ENCODE measurements at regions not wholly inside any gene's neighbourhood (a gene's known extent, or its start where the extent isn't known, plus 50 kb on each side); places are given as distances from the start of the nearest gene placed in this dataset.

DNA sequence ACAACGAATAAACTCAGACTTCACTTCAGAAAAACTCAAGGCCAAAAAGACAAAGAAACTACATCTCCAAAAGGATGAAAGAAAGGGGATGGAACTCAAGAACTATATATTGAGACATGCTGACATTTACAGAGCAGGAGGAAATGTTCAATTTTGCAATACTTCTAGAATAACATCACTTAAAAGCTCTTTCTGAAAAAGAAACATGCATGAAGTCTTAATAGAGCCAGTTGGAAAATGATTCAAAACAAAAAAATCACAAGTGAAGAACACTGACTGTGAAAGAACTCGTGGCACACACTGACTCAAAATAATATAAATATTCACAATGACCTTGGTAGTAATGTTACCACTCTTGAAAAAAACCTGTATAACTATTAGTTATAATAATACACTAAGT lies 267.8 kb upstream of the NREP start:
- no peak for DNase-seq

DNA sequence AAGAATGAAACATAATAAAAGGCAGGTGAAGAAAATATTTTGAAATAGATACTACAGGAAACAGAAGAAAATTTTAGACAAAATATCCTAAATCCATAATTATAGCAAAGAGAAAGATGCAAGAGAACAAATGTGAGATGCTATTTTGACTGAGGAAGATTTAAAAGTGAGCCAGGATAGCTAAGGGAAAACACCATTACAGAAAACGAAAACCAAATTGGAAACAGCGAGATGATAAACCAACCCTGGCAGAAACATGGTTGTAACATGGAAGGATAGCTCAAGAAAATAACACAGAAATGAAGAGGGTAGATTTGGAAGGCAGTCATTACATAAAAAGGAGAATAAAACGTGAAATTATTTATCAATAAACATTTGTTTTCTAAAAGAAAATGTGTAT lies 267.2 kb upstream of the NREP start:
- no peak for DNase-seq

DNA sequence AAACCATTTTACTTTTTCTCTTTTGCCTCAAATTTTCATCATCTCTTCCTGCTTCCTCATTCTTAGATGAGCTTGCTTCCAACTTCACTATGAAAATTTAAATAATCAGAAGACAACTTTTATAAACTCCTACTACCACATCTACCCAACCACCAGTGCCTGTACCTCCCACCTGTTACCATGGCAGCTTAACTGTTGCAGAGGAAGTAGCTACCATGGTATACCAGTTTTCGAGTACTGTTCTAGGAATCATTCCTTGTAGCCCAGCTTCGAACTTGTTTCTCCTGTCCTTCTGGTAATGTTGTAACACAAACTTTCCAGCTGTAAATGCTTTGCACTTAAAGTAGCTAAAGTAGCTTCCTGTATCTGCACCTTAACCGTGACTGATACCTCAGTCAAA lies 266.8 kb upstream of the NREP start:
- DNase-seq: no peak

DNA sequence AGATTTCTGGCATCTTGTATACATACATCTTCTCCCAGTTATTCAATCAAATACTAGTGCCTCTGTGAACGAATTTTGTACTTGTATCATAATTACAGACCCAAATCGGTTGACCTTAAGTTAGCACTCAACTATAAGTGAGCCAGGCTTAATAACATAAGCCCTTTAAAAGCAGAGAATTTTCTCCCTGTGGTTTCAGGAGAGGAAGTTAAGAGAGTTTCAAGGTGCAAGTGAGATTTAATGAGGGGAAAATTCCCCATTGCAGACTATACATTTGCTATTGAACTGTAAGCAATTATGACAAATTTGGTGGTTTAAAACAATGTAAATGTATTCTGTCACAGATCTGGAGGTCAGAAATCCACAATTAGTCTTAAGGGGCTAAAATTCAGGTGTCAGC lies 261.9 kb upstream of the NREP start:
- no peak for DNase-seq

DNA sequence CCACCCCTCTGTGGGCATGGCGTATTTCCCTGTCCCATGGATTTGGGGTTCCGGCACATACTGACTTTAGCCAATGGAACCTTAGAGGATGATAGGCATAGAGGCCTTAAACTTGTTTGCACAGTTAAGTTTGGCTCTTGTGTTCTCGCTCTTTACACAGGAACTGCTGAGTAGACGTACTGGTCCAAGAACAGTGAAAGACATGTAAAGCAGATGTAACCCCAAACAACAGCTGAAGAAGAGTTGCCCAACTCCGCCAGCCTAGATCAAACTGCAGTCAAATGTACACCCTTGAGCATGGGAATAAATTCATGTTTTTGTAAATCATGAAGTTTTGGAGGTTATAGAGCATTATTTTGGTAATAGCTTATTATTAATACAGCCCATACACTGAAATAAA lies 260.0 kb upstream of the NREP start:
- no peak for DNase-seq

DNA sequence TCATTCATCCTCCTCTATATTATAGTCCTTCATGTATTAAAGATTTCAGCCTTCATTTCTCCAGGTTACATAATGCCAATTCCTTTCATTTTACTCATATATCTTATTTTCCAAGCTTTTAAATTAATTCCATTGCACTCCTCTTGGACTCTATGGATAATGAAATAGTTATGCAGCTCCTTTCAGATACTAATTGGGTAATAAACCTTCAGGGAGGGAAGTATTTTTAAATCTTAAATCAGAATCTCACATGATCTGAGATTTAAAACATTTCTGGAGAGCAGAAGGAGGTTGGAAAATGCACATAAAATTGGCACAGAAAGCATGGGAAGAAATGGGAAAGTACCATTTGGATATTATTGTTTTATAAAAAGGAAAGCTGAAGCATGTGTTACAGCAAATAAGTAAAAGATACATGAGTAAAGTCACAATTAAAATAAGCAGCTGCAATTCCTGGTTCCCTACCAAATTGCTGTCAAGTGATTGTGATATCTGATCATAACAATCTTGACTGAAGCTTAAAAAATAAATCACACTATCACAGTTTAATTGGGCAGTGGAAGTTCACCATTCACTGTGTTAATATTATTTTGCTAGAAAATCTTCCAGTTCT lies 257.9 kb upstream of the NREP start:
- DNase-seq: no peak

DNA sequence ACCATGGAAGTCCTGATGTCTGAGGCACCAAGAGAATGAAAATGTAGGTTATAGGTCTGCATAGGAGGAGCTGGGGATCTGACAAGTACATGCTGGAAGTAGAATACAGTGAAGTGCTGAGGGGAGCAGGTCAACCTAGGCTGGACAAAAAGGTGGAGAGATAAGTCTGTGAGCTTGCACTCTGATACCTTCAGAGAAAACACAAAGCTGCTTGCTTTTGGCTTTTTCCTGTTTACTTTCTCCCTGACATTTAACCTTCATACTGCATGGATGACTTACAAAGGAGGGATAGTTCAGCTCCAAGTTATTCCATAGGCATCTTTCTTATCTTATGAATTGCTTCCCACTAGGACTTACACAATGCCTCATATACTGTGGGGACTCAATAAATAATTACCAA lies 256.7 kb upstream of the NREP start:
- no peak for DNase-seq

DNA sequence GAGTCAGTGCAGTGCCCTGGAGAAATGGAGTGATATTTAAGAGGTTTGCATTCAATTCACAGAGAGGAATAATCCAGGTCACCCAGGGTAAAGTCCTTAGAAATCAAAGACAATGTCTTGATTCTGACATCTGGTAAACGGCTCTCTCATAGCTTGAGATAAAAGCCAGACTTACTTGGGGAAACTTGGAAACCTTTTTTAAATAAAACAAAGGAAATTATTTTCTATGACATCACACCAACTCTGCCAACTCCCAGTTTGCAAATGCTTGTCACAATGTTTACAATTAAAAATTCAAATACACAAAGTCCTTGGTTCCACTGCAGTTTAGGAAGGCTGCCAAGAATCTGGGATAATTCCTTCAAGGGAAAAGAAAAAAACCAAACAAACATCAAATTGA lies 255.1 kb upstream of the NREP start:
- DNase-seq: no peak

DNA sequence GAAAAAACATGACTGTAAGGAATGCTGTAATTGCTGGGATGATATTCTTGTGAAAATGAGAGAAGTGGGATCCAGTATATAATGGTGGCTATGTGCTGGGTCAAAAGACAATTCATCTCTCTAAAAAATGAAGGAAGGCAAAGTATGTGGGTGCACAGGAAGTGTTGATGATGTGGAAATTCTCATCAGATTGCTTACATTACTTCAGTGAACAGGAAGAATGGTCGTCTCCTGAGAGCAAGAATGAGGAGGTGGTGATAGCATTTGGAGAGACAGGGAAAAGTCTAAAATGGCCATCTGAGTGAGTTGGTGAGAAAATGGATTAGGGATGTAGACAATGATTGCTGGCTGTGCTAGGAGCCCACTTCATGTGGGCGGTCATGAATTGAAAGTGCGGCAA lies 253.5 kb upstream of the NREP start:
- no peak for DNase-seq

DNA sequence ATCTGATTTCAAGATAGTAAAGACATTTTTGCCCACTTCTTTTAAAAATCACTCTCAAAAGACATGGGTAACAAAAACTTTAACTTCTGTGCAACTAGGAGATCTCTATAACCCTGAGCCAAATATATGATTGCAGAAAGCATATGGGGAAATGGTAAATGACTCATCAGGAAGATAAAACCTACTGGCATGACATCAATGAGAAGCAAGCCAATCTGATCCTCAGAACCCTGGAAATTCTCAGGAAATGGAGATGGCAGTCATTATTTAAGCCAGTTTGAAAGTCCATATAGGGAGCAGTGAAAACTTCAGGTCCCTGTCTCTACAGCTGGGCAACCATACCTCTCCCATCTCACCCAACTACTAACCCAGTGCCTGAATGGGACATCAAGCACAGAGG lies 249.7 kb upstream of the NREP start:
- no peak for DNase-seq

DNA sequence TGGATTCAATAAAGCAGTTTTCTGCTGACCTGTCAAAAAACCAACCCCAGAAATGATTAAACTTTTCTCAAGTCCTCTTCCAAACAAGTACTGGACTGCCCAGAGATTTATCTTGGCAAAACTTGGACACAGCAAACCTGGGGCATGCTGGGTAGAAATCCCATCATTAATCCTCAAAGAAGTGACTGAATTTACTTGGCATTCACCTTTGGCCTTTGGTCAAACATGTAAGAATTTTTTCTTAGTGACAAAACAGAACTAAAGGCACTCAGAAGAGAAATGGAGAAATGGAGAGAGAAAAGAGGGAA lies 248.6 kb upstream of the NREP start:
- no peak for DNase-seq

DNA sequence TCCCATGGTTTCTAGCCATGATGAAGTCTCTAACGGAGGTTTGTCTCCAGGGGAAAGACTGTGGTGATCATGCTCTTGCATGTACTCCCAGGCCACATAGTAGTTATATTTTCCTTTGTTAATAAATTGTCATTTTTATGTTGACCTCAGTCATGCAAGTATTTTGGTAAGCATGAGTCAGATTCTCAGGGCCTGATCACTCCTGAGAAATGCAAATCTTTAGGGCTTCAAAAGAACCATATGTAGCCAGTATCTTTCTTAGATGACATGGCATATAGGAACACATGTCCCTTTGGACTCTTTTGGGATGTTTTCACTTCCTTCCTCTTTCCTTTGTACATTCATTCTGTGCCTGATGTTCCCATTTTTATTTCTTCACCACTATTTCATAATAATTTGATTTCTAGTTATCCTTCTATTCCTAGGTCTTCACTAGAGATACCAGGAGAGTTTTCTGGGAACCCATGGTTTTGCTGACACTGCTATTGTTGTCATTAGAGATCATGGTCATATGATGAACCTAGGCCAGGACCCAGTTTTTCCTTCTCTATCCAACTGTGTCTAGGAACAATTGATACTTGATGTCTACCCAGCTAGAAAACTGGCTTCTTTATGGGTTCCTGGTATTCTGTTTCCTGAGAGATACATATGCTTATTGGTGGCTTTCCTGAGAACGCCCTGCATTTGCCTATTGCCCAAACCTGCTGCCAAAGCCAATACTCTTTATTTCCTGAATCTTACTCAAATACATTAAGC lies 248.1 kb upstream of the NREP start:
- no peak for DNase-seq

DNA sequence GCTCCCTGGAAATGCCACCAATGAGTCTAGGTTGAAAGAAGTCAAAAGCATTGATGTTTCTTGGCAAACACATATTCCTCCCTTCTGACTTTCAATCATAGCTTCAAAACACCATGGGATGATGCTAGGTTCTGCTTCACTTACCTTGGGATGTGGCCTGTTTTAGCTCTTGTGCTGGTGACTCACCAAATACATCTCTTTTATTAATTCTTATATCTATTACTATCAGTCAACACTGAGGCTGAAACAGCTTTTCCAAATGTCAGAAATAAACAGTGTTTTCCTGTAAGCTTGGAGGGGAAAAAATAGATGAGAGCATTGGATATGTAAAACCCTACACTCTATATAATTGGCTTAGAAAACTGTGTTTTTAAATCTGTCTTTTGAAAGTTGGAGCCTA lies 245.4 kb upstream of the NREP start:
- DNase-seq: no peak

DNA sequence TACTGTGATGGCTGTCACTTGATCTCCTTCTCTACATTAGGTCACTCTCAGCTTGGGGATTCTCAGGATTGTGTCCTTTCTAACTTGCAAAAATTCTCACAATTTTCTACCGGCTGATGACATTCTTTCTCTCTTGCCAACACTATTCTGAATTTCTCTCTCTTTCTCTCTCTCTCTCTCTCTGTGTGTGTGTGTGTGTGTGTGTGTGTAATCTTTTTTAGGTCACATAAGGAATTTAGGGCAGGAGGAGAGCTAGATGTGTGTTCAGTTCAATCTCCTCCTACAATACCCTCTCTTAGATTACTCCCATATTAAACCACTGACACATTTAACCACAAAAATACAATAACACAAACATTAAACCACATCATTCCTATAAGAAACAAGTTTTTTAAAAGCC lies 242.3 kb upstream of the NREP start:
- DNase-seq: no peak

DNA sequence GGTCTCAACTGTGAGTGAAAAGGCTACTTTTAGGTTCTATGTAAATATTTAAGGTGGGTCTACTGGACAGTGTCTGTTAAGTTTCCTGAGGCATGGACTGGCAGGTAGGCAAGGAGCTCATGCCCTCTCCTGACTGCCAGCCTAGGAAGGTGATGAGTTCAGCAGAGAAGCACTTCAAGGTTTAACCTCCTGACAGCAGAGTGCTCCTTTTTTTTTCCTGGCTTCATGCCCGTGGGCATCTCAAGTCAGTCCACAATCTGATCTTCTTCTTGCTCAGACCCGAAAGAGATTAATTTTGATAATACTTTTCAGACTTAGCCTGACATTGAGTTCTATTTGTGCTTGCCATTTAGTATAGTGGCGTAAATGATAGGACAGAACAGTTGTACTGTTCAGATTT lies 241.9 kb upstream of the NREP start:
- DNase-seq: no peak

DNA sequence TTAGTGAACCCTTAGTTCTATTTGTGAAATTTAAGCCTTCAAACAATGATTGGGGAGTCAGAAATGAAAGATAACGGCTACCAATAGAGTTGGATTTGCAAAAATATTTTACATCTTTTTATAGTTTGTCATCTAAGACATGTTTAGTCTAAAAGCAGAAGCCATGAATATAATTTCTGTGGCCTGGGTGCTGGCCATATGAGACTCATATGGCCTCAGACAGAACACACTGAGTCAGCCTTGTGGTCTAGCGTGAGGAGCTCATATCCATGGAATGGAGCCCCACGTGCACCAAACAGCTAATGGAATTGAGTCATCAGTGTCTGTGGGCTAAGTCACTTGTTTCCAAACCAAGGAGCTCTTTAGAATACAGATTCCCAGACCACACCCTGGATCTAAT lies 240.7 kb upstream of the NREP start:
- no peak for DNase-seq

DNA sequence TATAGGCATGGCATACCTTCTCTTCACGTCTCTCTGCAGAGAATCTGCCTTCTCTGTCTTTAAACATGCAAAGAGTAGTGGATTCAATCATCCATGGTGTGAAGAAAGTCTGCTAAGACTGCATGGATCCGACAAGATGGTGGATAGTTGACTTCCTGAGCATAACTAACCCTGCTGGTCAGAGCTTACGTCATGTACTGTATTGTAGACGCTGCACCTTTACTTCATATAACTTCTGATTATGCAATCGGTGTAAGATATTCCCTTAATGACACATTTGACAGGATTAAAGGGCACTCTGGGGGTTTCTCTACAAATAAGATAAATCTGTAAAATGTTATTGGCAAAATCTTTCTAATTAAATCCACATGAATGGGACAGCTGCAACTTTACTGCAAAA lies 240.3 kb upstream of the NREP start:
- no peak for DNase-seq

DNA sequence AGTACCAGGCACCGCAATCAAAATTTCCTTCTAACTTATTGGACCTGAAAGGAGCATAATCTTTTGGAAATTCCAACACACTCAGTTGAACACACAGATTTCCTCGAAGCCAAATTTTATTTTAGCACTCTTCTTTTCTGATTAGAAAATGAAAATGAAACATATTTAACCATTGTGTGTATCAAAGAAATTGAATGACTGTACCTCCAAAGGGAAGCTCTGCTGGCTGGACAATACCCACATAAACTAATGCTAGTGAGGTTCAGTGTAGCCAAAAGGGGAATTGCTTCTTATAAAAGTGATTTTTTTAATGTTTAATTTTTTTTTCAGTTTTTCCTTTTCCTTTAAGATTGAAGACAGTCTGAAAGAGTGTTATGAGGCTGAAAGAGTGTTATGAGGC lies 239.6 kb upstream of the NREP start:
- no peak for DNase-seq

DNA sequence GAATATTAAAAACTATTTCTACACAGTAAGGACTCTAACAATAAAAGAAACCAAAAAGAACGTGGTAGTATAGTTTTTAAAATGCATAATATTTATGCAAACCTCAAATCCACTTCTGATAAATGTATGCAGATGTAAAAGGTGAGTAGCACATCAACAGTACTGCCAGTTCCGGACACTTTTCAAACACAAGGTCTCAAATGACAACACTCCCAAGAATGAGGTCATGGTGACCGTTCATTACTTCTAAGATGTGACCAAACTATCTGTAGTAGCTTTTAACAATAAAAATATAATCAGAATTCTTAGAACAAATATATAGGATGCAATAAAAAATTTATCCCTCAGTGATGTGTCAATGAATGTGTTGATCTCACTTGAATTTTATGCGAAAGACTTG lies 238.7 kb upstream of the NREP start:
- DNase-seq: no peak

DNA sequence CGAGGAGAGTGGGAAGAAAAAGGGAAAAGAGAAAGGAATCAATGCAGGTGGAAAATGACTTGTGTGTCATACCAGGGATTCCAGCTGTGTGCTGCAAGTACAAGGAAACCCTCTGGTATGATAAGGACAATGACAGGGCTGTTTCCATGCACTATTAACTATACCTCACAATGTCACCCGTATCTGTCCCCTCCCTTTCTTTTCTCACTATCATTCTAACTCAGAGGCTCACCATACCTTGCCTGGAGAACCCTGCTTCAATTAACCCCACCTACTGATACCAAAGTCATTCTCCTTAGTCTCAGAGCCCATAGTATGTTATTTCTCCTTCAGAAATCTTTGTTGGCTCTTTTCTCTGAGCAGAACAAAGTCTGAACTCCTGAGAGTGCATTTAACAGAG lies 236.2 kb upstream of the NREP start:
- DNase-seq: no peak

DNA sequence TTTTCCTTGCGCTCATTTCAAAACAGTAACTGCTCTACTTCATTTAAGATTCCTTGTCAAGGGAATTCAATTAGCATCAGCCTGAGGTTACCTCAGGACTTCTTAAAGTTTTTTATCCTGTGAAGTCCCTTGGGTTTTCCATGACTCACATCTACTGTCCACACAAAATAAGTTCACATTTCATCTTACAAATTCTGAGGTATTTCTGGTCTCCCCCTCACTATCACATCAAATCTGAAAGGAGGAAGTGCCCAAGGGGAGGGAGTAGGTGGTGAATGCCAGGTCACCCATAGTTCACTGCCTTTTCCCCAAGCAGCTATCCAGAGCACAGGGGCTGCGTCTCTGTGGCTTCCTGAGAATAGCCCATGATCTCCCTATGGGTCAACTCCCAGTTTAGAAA lies 227.1 kb upstream of the NREP start:
- no peak for DNase-seq

DNA sequence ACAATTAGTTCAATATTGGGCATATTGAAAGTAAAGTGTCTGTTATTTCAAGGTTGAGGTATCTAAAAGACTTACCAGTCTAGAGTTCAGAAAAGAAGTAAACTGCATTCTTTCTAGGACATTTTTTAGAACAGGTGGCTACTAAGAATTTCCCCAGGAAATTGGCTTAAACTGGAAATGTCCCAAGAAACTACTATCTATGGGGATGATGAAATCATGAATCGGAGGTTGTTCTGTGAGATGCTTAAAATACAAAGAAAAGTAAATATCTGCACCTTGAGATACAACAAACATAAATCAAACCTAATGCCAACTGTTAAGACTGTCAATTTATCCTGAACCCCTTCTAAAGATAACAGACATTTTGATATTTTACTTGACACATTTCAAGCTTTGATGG lies 226.5 kb upstream of the NREP start:
- no peak for DNase-seq

DNA sequence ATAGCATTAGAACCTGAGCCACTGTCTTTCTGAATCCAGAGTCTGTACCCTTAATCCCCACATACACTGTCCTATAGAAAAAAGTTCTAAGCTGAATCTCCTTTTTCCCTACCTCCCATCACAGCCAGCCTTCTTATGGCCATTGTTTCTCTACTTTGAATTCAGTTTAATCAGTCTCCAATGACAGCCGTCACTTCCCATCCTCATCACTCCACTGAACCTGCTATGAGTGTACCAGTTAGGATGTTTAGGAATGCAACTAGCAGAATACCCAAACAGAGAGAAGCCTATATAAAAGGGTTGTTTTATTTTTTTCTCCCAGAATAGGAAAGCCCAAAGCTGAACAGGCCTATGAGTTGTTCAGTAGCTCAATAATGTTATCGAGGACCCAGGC lies 220.4 kb upstream of the NREP start:
- no peak for DNase-seq

DNA sequence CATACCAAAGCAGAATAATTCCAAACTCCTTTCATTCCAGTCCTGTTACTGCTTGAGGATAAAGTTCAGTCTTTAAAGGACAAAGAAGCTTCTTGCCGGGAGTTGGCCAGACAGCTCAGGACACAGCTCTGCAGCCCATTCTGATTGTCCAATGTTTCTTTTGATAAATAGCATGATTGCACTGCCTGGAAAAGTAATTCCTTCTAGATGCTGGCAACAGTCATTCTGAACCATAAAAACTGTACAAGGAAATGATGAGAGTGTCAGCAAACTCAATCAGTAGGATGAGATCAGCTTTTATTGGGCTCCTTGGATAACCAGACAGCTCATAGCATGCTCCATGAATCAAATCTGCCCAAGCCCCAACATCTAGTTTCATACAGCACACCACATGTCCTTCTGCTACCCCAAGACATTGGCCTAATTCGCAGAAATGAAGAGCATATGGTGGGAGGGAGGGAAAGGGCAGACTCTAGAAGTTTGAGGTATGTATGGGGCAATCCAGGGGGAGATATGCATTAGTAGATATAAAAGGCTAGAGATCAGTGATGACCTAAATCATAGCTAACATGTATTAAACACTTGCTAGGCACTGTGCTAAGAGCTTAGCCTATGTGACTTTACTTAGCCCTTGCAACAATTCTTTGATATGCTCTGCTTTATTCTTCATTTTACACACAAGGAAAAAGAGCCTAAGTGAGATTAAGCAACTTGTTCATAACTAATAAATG lies 219.9 kb upstream of the NREP start:
- no peak for DNase-seq

DNA sequence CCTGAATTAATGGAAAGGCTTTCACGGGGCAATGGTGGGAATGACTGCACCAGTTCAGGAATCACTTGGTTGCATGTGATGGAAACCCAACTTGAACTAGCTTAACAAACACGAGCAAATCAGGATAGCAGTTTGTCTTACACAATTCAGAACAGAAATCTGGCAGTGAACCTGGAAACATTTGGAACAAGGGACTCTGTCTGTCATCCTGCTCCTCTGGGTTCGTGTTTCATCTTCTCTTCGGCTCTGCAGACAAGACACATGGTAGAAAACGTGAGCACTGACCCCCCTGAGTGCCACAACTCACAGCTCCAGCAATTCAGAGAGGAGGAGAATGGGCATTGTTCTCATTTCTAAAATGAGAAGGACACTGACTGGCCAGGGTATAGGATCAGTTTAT lies 218.1 kb upstream of the NREP start:
- DNase-seq: no peak
